Activated B cell treated with CpG ODN at 0.5 μM for 24 hours (primary cell): ENCODE measurements at regions not wholly inside any gene's neighbourhood (a gene's known extent, or its start where the extent isn't known, plus 50 kb on each side); places are given as distances from the start of the nearest gene placed in this dataset.

Experiments used
- ATAC-seq: fragments of 200-7000 bp; cut with Tn5 transposase; one replicate; pipeline ENCODE4 v1.10.0; 2021; ENCODE audit warnings: low read depth, mild to moderate bottlenecking, moderate library complexity
- CTCF ChIA-PET: fragments of 350-600 bp; sonication (Branson Sonifier 250); formaldehyde crosslinking; loops from one replicate; lab custom pipeline; 2021; ENCODE audit warnings: antibody characterized with exemption; lab: Charles Lee
- POLR2A ChIA-PET: fragments of 350-600 bp; sonication (Branson Sonifier 250); formaldehyde crosslinking; loops from one replicate; lab custom pipeline; 2021; ENCODE audit warnings: antibody characterized with exemption; lab: Charles Lee
- DNase-seq: peaks from one replicate; pipeline ENCODE4 v3.0.0; 2022
- H3K27ac Mint-ChIP-seq: one replicate; pipeline ENCODE4 v1.8.0; 2020; ENCODE audit warnings: mixed read lengths
- H3K27me3 Mint-ChIP-seq: one replicate; pipeline ENCODE4 v1.8.0; 2021; ENCODE audit warnings: mixed read lengths
- H3K36me3 Mint-ChIP-seq: one replicate; pipeline ENCODE4 v1.8.0; 2021; ENCODE audit warnings: low read depth, mixed read lengths
- H3K4me1 Mint-ChIP-seq: one replicate; pipeline ENCODE4 v1.8.0; 2021; ENCODE audit warnings: mixed read lengths
- H3K4me3 Mint-ChIP-seq: one replicate; pipeline ENCODE4 v1.8.0; 2020; ENCODE audit warnings: mild to moderate bottlenecking, mixed read lengths
- H3K9me3 Mint-ChIP-seq: one replicate; pipeline ENCODE4 v1.8.0; 2020; ENCODE audit warnings: mixed read lengths
- intact Hi-C: fragments of 100-400 bp; cut with micrococcal nuclease; formaldehyde crosslinking; loops from one replicate; pipeline ENCODE4 v1.15.1; 2024
- TF ChIP-seq, protein P1 (sequence below): fragments of 200-600 bp; IDR thresholded peaks from one replicate; pipeline ENCODE4 v1.8.0; 2022; ENCODE audit warnings: antibody characterized with exemption, mild to moderate bottlenecking

DNA sequence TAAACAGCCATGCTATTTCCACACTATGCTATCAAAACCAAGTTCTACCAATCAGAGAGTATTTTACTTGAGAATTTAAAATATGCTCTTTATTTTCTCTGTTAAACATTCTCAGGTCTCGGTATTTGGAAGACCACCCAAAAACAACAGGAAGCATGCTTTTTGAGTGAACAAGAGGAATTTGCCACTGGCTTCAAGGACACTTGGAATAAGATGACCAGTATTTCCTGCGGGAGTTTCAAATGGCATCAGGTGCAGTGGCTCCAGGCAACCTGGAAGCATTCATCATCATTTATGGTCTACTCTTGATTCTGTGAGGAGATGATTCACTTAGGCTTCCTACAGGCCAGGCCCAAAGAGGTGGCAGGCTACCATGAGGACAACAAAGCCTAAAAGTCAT, 305.7 kb upstream of the ATP11B start:
- intact Hi-C loops = no loop called here
- TF ChIP-seq, protein P1, sequence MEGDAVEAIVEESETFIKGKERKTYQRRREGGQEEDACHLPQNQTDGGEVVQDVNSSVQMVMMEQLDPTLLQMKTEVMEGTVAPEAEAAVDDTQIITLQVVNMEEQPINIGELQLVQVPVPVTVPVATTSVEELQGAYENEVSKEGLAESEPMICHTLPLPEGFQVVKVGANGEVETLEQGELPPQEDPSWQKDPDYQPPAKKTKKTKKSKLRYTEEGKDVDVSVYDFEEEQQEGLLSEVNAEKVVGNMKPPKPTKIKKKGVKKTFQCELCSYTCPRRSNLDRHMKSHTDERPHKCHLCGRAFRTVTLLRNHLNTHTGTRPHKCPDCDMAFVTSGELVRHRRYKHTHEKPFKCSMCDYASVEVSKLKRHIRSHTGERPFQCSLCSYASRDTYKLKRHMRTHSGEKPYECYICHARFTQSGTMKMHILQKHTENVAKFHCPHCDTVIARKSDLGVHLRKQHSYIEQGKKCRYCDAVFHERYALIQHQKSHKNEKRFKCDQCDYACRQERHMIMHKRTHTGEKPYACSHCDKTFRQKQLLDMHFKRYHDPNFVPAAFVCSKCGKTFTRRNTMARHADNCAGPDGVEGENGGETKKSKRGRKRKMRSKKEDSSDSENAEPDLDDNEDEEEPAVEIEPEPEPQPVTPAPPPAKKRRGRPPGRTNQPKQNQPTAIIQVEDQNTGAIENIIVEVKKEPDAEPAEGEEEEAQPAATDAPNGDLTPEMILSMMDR = no peak
- Mint-ChIP-seq H3K4me3 (no peak overlapping the region), H3K36me3 (no peaks in the 10 kb centered on the region), H3K9me3 (no peaks in the 10 kb centered on the region), H3K27ac (no peak overlapping the region), H3K27me3 (peaks cover 4% of the 10 kb centered on the region), H3K4me1 (no peaks in the 10 kb centered on the region)
- ChIA-PET CTCF (no interaction called here), POLR2A (no interaction called here)
- DNase-seq (no peak), ATAC-seq (no peak)

DNA sequence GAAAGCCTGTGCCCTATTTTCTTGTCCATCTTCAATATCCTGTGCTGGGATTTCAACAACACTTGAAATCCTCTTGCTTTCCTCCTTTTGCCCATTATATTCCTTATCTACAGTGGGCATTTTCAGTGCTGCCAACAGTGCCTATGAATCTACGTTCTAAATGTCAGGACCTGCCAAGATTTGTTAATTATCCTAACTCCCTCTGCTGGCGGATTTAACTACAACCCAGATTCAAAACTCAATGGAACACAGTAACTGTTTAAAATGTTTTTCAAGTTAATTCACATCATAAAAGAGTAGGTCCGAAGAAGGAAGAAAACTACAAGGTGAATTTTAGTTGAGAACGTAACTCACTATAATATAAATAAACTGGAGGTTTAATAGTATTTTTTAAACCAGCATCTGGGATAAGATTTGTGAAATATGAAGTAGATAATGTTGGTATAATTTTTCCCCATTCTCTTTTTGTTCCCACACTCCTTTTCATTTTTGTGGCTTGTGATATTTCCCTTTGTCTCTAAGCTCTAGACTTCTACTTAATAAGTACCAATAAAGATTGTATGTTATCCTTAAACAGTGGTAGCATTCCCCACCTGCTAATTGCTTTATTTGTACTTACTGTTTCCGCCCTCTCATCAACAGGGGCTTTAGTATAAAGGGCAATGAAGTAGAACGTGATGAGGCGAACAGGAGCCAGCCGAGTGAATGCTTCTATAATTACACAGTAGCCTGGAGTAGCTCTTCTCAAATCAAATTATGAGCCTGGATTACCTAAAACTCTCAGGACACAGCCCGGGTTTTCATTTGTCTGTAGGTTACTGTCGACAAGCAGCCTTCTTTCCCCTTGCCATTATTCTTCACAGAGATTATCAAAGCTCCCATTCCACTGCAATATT, 302.5 kb upstream of the ATP11B start:
- ChIA-PET CTCF (no interaction called here), POLR2A (no interaction called here)
- ATAC-seq = no peak
- Mint-ChIP-seq H3K27me3 (peaks cover 3% of the 10 kb centered on the region), H3K9me3 (no peaks in the 10 kb centered on the region), H3K4me3 (no peak overlapping the region), H3K27ac (no peak overlapping the region), H3K36me3 (no peaks in the 10 kb centered on the region), H3K4me1 (no peaks in the 10 kb centered on the region)
- TF ChIP-seq, protein P1 = no peak
- intact Hi-C loops = no loop called here
- no peak for DNase-seq

DNA sequence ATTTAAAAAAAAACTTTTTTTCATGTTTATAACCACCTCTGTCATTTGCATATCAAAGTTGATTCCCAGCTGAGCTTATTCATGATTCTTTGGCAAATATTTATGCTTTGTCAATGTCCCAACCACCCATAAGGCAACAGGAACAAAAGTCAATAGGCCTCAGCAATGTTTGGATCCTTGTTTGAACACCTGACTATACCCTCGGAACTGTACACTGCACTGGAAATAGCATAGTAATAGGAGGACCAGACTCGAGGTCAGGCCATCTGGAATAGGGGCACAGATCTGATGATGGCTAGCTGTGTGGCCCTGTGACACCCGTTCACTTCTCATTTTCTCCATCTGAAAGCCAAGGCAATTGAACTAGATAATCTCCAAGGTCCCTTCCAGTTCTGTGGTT, 301.7 kb upstream of the ATP11B start:
- DNase-seq = no peak
- POLR2A ChIA-PET = no interaction called here
- Mint-ChIP-seq H3K27ac (no peak overlapping the region), H3K27me3 (peaks cover under 1% of the 10 kb centered on the region), H3K4me3 (no peak overlapping the region), H3K4me1 (no peaks in the 10 kb centered on the region), H3K9me3 (no peaks in the 10 kb centered on the region), H3K36me3 (no peaks in the 10 kb centered on the region)
- ATAC-seq = no peak
- intact Hi-C loops = no loop called here
- CTCF ChIA-PET = no interaction called here
- TF ChIP-seq, protein P1 = no peak

DNA sequence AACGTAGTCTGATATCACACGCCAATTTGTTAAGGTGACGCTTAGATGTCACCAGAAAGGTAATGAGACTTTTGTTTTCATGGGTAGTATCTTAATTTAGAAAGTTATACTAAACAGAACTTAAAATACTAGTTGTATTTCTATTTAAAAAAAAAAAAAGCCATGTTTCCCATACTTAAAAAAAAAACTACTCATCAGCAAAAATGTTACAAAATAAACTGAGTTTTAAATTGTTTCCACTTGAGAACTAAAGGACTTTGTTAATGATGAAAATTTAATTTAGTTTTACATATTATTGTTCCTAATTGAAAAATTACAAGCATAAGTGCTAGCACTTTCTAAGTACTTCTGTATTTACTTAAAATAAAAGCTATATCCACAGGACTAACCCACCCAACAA, 300.8 kb upstream of the ATP11B start:
- H3K36me3 Mint-ChIP-seq = no peaks in the 10 kb centered on the region
- intact Hi-C loops = no loop called here
- DNase-seq = no peak
- H3K27me3 Mint-ChIP-seq = no peaks in the 10 kb centered on the region
- H3K9me3 Mint-ChIP-seq = no peaks in the 10 kb centered on the region
- no peaks in the 10 kb centered on the region for H3K4me1 Mint-ChIP-seq
- CTCF ChIA-PET = no interaction called here
- TF ChIP-seq, protein P1 = no peak
- no peak overlapping the region for H3K27ac Mint-ChIP-seq
- POLR2A ChIA-PET = no interaction called here
- no peak overlapping the region for H3K4me3 Mint-ChIP-seq
- ATAC-seq = no peak

DNA sequence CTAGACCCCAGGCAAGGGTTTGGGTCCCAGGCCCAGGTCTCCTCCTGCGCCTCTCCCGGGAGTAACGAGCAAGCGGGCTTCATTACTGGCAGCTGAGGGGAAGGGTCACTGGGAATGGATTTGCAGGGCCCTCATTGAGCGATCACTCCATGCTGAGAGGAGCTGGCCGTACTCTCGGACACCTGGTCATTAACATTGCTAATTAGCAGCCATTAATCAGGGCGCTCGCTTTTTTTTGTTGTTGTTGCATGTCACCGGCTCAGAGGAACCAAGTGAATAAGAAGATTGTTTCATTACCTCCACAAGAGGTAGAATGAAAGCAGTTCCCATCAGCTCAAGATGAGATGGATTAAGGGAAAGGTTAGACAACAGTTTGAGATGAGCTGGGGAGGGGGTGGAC, 293.0 kb upstream of the ATP11B start:
- Mint-ChIP-seq H3K27me3 (no peaks in the 10 kb centered on the region), H3K9me3 (no peaks in the 10 kb centered on the region), H3K36me3 (no peaks in the 10 kb centered on the region), H3K27ac (no peak overlapping the region), H3K4me3 (no peak overlapping the region), H3K4me1 (no peaks in the 10 kb centered on the region)
- CTCF ChIA-PET = no interaction called here
- DNase-seq (no peak), ATAC-seq (no peak)
- TF ChIP-seq, protein P1 = no peak
- intact Hi-C loops = no loop called here
- POLR2A ChIA-PET = no interaction called here
